Osteocyte (in vitro differentiated cells): ENCODE measurements at regions not wholly inside any gene's neighbourhood (a gene's known extent, or its start where the extent isn't known, plus 50 kb on each side); places are given as distances from the start of the nearest gene placed in this dataset.

Experiments
- DNase-seq: peaks from one replicate; pipeline ENCODE4 v3.0.0; 2021; ENCODE audit warnings: mixed read lengths; ENCODE audit not compliant: unreplicated experiment; ENCODE audit errors: extremely low spot score
- H3K27ac Mint-ChIP-seq: one replicate; pipeline ENCODE4 v1.8.0; 2021; ENCODE audit warnings: mild to moderate bottlenecking, mixed read lengths; ENCODE audit not compliant: unreplicated experiment
- H3K27me3 Mint-ChIP-seq: one replicate; pipeline ENCODE4 v1.8.0; 2021; ENCODE audit warnings: mixed read lengths; ENCODE audit not compliant: unreplicated experiment
- H3K36me3 Mint-ChIP-seq: one replicate; pipeline ENCODE4 v1.8.0; 2021; ENCODE audit warnings: mixed read lengths; ENCODE audit not compliant: unreplicated experiment
- H3K4me1 Mint-ChIP-seq: one replicate; pipeline ENCODE4 v1.8.0; 2021; ENCODE audit warnings: mixed read lengths; ENCODE audit not compliant: unreplicated experiment
- H3K4me3 Mint-ChIP-seq: one replicate; pipeline ENCODE4 v1.8.0; 2021; ENCODE audit warnings: mild to moderate bottlenecking, moderate library complexity, mixed read lengths; ENCODE audit not compliant: unreplicated experiment
- H3K9me3 Mint-ChIP-seq: one replicate; pipeline ENCODE4 v1.8.0; 2021; ENCODE audit warnings: mixed read lengths; ENCODE audit not compliant: unreplicated experiment
- TF ChIP-seq, protein P1 (sequence below): fragments of 200-600 bp; sonication (generic); IDR thresholded peaks from 2 replicates; pipeline ENCODE4 v1.5.0; 2021; ENCODE audit warnings: antibody characterized with exemption, mild to moderate bottlenecking, moderate library complexity

DNA sequence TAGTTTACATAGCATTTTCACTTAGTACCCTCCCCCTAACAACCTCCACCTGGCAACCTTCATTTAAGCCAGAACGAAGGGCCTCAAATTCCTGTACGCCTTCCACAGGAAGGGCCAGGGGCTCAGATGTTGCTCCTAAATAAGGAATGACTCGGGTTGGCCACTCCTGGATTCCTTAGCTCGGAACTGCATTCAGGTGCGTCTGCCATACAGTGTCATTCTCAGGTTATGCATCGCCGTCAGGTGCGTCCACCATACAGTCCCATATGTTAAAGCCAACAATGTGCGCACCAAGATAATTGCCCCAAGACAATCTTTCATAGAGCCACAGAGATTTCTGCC, 53.5 kb upstream of the USP3 start:
- TF ChIP-seq, protein P1, sequence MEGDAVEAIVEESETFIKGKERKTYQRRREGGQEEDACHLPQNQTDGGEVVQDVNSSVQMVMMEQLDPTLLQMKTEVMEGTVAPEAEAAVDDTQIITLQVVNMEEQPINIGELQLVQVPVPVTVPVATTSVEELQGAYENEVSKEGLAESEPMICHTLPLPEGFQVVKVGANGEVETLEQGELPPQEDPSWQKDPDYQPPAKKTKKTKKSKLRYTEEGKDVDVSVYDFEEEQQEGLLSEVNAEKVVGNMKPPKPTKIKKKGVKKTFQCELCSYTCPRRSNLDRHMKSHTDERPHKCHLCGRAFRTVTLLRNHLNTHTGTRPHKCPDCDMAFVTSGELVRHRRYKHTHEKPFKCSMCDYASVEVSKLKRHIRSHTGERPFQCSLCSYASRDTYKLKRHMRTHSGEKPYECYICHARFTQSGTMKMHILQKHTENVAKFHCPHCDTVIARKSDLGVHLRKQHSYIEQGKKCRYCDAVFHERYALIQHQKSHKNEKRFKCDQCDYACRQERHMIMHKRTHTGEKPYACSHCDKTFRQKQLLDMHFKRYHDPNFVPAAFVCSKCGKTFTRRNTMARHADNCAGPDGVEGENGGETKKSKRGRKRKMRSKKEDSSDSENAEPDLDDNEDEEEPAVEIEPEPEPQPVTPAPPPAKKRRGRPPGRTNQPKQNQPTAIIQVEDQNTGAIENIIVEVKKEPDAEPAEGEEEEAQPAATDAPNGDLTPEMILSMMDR = no peak
- Mint-ChIP-seq H3K27me3 (no peaks in the 10 kb centered on the region), H3K9me3 (no peaks in the 10 kb centered on the region), H3K4me1 (peaks cover 16% of the 10 kb centered on the region), H3K27ac (no peak overlapping the region), H3K36me3 (no peaks in the 10 kb centered on the region), H3K4me3 (no peak overlapping the region)
- DNase-seq = no peak

DNA sequence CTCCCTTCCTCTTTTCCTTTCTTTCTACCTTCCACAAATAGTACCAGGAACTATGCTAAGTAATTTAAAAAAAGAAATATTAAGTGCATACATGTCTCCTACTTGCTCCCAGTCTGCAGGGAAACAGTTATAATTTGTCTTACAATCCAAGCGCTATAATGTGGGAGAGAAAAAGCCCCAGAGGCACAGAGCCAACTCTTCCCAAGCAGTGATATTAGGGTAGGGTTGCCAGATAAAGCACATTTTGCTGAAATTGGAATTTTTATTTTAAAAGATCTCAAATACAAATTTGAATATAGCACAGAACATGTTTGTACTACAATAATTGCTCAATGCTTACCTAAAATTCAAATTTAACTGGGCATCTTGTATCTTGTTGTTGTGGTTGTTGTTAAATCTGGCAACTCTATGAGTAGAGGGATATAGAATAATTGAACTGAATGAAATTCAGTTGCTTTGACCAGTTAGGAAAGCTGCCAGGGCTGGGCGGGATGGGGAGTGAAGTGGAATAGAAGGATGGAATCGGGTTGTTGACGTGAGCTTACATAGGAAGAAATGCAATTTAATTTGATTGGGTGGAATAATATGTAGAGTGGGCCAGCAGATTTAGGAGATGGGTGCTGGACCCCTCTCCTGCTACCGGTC, 52.6 kb upstream of the USP3 start:
- TF ChIP-seq, protein P1 = no peak
- Mint-ChIP-seq H3K4me3 (no peak overlapping the region), H3K36me3 (no peaks in the 10 kb centered on the region), H3K4me1 (peaks cover 16% of the 10 kb centered on the region), H3K27me3 (no peaks in the 10 kb centered on the region), H3K27ac (no peak overlapping the region), H3K9me3 (no peaks in the 10 kb centered on the region)
- no peak for DNase-seq

DNA sequence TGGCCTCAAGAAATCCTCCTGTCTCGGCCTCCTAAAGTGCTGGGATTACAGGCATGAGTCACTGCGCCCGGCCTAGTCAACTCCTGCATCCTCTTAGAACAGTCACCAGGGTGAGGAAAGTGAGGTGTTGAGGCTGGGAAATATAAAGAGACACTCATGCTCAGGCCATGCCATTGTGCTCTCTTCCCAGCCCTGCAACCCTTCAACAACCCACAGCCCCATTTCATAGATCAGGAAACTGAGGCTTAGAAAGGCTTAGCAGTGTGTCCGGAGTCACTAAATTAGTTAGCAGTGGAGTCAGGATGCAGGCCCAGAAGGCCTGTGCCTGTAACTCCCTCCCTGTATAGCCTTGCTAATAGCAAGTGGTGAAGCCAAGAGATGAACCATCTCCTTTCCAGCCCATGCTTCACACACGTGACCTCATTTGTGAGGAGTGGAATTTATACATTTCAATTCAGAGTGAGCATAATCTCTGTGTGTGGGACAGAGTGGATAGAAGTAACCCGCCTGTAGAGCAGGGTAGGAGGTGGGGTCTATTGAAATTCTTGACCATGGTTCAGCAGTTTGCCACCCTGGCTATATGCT, 51.7 kb upstream of the USP3 start:
- Mint-ChIP-seq H3K27ac (no peak overlapping the region), H3K4me1 (peaks cover 16% of the 10 kb centered on the region), H3K36me3 (no peaks in the 10 kb centered on the region), H3K4me3 (no peak overlapping the region), H3K27me3 (no peaks in the 10 kb centered on the region), H3K9me3 (no peaks in the 10 kb centered on the region)
- TF ChIP-seq, protein P1 = no peak
- DNase-seq = no peak

DNA sequence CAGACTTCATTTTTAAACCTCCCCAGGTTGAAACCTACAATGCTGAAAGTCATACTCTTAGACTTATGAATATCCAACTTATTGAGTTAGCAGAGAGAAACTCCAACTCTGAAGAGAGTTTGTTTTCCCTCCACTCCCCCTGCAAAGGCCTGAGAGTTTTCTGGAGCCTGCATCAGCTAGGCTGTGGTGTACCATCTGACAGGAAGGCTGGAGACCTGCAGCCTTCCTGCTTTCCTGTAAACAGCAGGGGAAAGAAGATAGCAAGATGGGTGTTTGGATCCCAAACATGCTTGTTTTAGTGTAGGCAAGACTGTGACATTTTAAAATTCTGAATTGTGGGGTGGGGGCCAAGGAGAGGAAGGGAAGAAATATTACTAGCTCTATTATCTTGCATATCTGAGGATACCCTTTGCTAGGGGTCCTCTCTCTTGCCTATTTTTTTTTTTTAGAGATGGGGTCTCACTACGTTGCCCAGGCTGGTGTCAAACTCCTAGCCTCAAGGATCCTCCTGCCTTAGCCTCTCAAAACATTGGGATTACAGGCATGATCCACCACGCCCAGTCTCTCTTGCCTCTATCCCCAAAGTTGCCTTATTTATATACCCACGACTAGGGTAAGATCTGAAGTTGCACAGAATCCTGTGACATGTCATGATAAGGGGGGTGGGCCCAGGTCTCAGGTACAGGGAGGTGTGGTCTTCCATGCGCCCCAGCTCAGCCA, 51.0 kb upstream of the USP3 start:
- no peak overlapping the region for H3K27ac Mint-ChIP-seq

More for the DNA sequence above, 51.0 kb upstream of the USP3 start:
- Mint-ChIP-seq H3K27me3 (no peaks in the 10 kb centered on the region), H3K36me3 (no peaks in the 10 kb centered on the region), H3K4me1 (peaks cover 16% of the 10 kb centered on the region), H3K9me3 (peaks cover 4% of the 10 kb centered on the region), H3K4me3 (no peak overlapping the region)
- TF ChIP-seq, protein P1 = no peak
- no peak for DNase-seq
